IMR-90 (cell line): ENCODE measurements at regions not wholly inside any gene's neighbourhood (a gene's known extent, or its start where the extent isn't known, plus 50 kb on each side); places are given as distances from the start of the nearest gene placed in this dataset.

Experiments
- ATAC-seq: fragments of 200-7000 bp; cut with Tn5 transposase; 2 replicates; pipeline ENCODE4 v1.9.1; 2020; ENCODE audit warnings: low read depth, mild to moderate bottlenecking, moderate library complexity
- BruUV-seq: library from RNA; stranded (reverse); fragments of 400-500 nt; replicated peaks from 2 replicates; lab custom pipeline; 2021; lab: Mats Ljungman, UMichigan
- CTCF ChIA-PET: fragments of 300-600 bp; formaldehyde crosslinking; extraction: SDS; loops from one replicate; lab custom pipeline; 2021; ENCODE audit warnings: antibody characterized with exemption; lab: Yijun Ruan, JAX
- POLR2A ChIA-PET: fragments of 300-600 bp; sonication (Branson Sonifier 250); formaldehyde crosslinking; loops from one replicate; lab custom pipeline; 2022; ENCODE audit warnings: antibody characterized with exemption; ENCODE audit not compliant: unreplicated experiment; lab: Charles Lee
- DNase-seq: peaks from one replicate; pipeline ENCODE4 v3.0.0; 2013
- H2AFZ ChIP-seq: replicated peaks from 2 replicates; pipeline ENCODE3; 2013; ENCODE audit warnings: low read length, mild to moderate bottlenecking; ENCODE audit not compliant: poor library complexity
- H2AK5ac ChIP-seq: 2 replicates; pipeline ENCODE4 v1.6.1; 2013; ENCODE audit warnings: low read depth, low read length, inconsistent platforms
- H2AK9ac ChIP-seq: replicated peaks from 2 replicates; pipeline ENCODE3; 2013; ENCODE audit warnings: mild to moderate bottlenecking, low read depth, low read length, moderate library complexity; ENCODE audit not compliant: poor library complexity
- H2BK120ac ChIP-seq: 2 replicates; pipeline ENCODE4 v1.6.1; 2013; ENCODE audit warnings: low read depth, low read length, inconsistent platforms
- H2BK15ac ChIP-seq: 3 replicates; pipeline ENCODE4 v1.6.1; 2013; ENCODE audit warnings: low read depth, low read length, inconsistent platforms
- H2BK20ac ChIP-seq: 2 replicates; pipeline ENCODE4 v1.6.1; 2013; ENCODE audit warnings: low read depth, mild to moderate bottlenecking, inconsistent platforms, low read length, moderate library complexity
- H2BK5ac ChIP-seq: 2 replicates; pipeline ENCODE4 v1.6.1; 2013; ENCODE audit warnings: mild to moderate bottlenecking, low read depth, low read length, inconsistent platforms; ENCODE audit not compliant: poor library complexity, severe bottlenecking
- H3K14ac ChIP-seq: replicated peaks from 2 replicates; pipeline ENCODE4 v1.6.1; 2013; ENCODE audit warnings: low read depth, low read length, inconsistent platforms
- H3K18ac ChIP-seq: 2 replicates; pipeline ENCODE4 v1.6.1; 2013; ENCODE audit warnings: low read depth, low read length, control low read depth
- H3K23ac ChIP-seq: 2 replicates; pipeline ENCODE4 v1.6.1; 2013; ENCODE audit warnings: low read depth, low read length, inconsistent platforms
- H3K27ac ChIP-seq: 2 replicates; pipeline ENCODE4 v1.5.1; 2013; ENCODE audit warnings: mild to moderate bottlenecking, control low read depth, low read length; ENCODE audit not compliant: insufficient read depth
- H3K27me3 ChIP-seq: 2 replicates; pipeline ENCODE4 v1.6.1; 2013; ENCODE audit warnings: low read length; ENCODE audit not compliant: control insufficient read depth, insufficient read depth
- H3K36me3 ChIP-seq: 2 replicates; pipeline ENCODE4 v1.6.1; 2013; ENCODE audit warnings: low read length, mixed read lengths; ENCODE audit not compliant: control insufficient read depth, insufficient read depth
- H3K4ac ChIP-seq: 2 replicates; pipeline ENCODE4 v1.6.1; 2013; ENCODE audit warnings: low read depth, low read length, inconsistent platforms
- H3K4me1 ChIP-seq: 2 replicates; pipeline ENCODE4 v1.6.1; 2013; ENCODE audit warnings: low read length, mixed read lengths; ENCODE audit not compliant: control insufficient read depth, insufficient read depth
- H3K4me2 ChIP-seq: 2 replicates; pipeline ENCODE4 v1.6.1; 2013; ENCODE audit warnings: low read depth, mild to moderate bottlenecking, control low read depth, low read length, moderate library complexity
- H3K4me3 ChIP-seq: 2 replicates; pipeline ENCODE4 v1.5.1; 2013; ENCODE audit warnings: low read depth, mild to moderate bottlenecking, control low read depth, low read length, moderate library complexity; ENCODE audit not compliant: insufficient read depth
- H3K56ac ChIP-seq: 2 replicates; pipeline ENCODE4 v1.6.1; 2013; ENCODE audit warnings: low read length, inconsistent platforms; ENCODE audit not compliant: insufficient read depth; ENCODE audit errors: extremely low read depth
- H3K79me1 ChIP-seq, 2 experiments: 2 replicates each; pipeline ENCODE4 v1.6.1; 2013; ENCODE audit warnings: low read length in 2 of 2, inconsistent platforms in 1 of 2, low read depth in 1 of 2
- H3K9ac ChIP-seq: 2 replicates; pipeline ENCODE4 v1.6.1; 2013; ENCODE audit warnings: low read depth, low read length, control low read depth
- H3K9me1 ChIP-seq: 2 replicates; pipeline ENCODE4 v1.6.1; 2013; ENCODE audit warnings: low read length, inconsistent platforms; ENCODE audit not compliant: insufficient read depth
- H3K9me3 ChIP-seq: 2 replicates; pipeline ENCODE4 v1.6.1; 2013; ENCODE audit warnings: low read length; ENCODE audit not compliant: control insufficient read depth, insufficient read depth
- H4K20me1 ChIP-seq: 2 replicates; pipeline ENCODE4 v1.6.1; 2013; ENCODE audit warnings: low read length, inconsistent platforms; ENCODE audit not compliant: insufficient read depth
- H4K5ac ChIP-seq: 2 replicates; pipeline ENCODE4 v1.6.1; 2013; ENCODE audit warnings: mild to moderate bottlenecking, low read depth, low read length, control low read depth
- H4K8ac ChIP-seq, 2 experiments: 2 replicates each; pipeline ENCODE4 v1.6.1; 2013; ENCODE audit warnings: low read depth in 2 of 2, low read length in 2 of 2, control low read depth in 1 of 2, inconsistent platforms in 1 of 2
- H4K91ac ChIP-seq: 2 replicates; pipeline ENCODE4 v1.6.1; 2013; ENCODE audit warnings: low read depth, low read length, inconsistent platforms; ENCODE audit not compliant: insufficient read depth
- BHLHE40 ChIP-seq: fragments of 150-350 bp; IDR thresholded peaks from 2 replicates; pipeline ENCODE4 v1.6.1; 2016; ENCODE audit warnings: mild to moderate bottlenecking, low read depth, low read length
- CEBPB ChIP-seq: IDR thresholded peaks from 2 replicates; pipeline ENCODE4 v1.6.1; 2012; ENCODE audit warnings: low read depth, low read length, improper control_type of control experiment
- CHD1 ChIP-seq: IDR thresholded peaks from 2 replicates; pipeline ENCODE4 v1.6.1; 2012; ENCODE audit warnings: low read depth, low read length, improper control_type of control experiment
- FOS ChIP-seq: fragments of 150-350 bp; IDR thresholded peaks from 2 replicates; pipeline ENCODE4 v1.6.1; 2016; ENCODE audit warnings: low read depth, low read length
- MAFK ChIP-seq: IDR thresholded peaks from 2 replicates; pipeline ENCODE4 v1.6.1; 2012; ENCODE audit warnings: low read depth, low read length, improper control_type of control experiment
- MAZ ChIP-seq: IDR thresholded peaks from 2 replicates; pipeline ENCODE4 v1.6.1; 2012; ENCODE audit warnings: low read depth, mild to moderate bottlenecking, low read length, improper control_type of control experiment, moderate library complexity, borderline replicate concordance
- MXI1 ChIP-seq: IDR thresholded peaks from 2 replicates; pipeline ENCODE4 v1.6.1; 2012; ENCODE audit warnings: low read depth, mild to moderate bottlenecking, low read length, moderate library complexity, borderline replicate concordance
- NFE2L2 ChIP-seq: fragments of 150-350 bp; IDR thresholded peaks from 2 replicates; pipeline ENCODE4 v1.6.1; 2016; ENCODE audit warnings: low read depth, mild to moderate bottlenecking, low read length
- POLR2A ChIP-seq: IDR thresholded peaks from 2 replicates; pipeline ENCODE4 v1.6.1; 2012; ENCODE audit warnings: mild to moderate bottlenecking, low read depth, low read length
- RAD21 ChIP-seq: IDR thresholded peaks from 2 replicates; pipeline ENCODE4 v1.6.1; 2012; ENCODE audit warnings: low read length, improper control_type of control experiment
- RCOR1 ChIP-seq: IDR thresholded peaks from 2 replicates; pipeline ENCODE4 v1.6.1; 2012; ENCODE audit warnings: mild to moderate bottlenecking, low read length, improper control_type of control experiment; ENCODE audit not compliant: insufficient replicate concordance
- RFX5 ChIP-seq: IDR thresholded peaks from 2 replicates; pipeline ENCODE4 v1.8.0; 2012; ENCODE audit warnings: low read depth, mild to moderate bottlenecking, low read length, moderate library complexity
- SMC3 ChIP-seq: fragments of 150-350 bp; IDR thresholded peaks from 2 replicates; pipeline ENCODE4 v1.6.1; 2016; ENCODE audit warnings: low read depth, mild to moderate bottlenecking, antibody characterized with exemption, low read length, moderate library complexity
- dilution Hi-C: fragments of 300-500 bp; cut with HindIII; formaldehyde crosslinking; loops from one replicate; pipeline ENCODE4 v1.14.3; 2018; ENCODE audit warnings: low sequenced_read_pairs; ENCODE audit not compliant: unreplicated experiment
- in situ Hi-C: fragments of 300-500 bp; cut with MboI; formaldehyde crosslinking; loops from 3 replicates; pipeline ENCODE4 v1.14.3; 2019; ENCODE audit warnings: low sequenced_read_pairs, inconsistent platforms, mixed read lengths
- intact Hi-C: fragments of 100-400 bp; cut with micrococcal nuclease; formaldehyde crosslinking; loops from 2 replicates; pipeline ENCODE4 v1.10.0; 2022
- TF ChIP-seq, protein P1 (sequence below): fragments of 150-350 bp; IDR thresholded peaks from 2 replicates; pipeline ENCODE4 v1.6.1; 2017; ENCODE audit warnings: mild to moderate bottlenecking, antibody characterized with exemption, low read length, low read depth
- TF ChIP-seq, protein P2 (sequence below): conservative IDR thresholded peaks from 2 replicates; pipeline ENCODE4 v1.5.1; 2012; ENCODE audit warnings: mild to moderate bottlenecking, low read depth, low read length, improper control_type of control experiment
- TF ChIP-seq, protein P3 (sequence below): fragments of 150-350 bp; IDR thresholded peaks from 2 replicates; pipeline ENCODE4 v1.6.1; 2016; ENCODE audit warnings: low read depth, mild to moderate bottlenecking, low read length, moderate library complexity, borderline replicate concordance

DNA sequence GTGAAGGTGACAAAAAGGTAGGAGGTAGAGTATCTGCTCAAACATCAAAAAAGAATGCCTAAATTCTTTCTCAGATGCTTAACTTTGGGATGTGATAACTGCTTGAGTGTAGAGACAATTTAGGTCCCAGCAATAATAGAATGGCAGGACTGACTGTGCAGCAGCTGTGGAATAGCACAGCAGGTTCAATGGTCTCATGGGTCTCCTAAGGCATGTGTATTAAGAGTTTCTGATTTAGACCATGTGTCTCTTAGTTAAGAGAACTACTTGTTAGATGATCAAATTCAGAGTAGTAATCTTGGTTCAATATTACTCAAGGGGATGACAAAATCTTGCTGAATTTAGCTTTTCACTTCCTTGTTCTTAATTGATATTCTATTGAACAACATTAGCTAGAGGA is 72.0 kb downstream of the ALX1 start:
- ATAC-seq = no peak
- CTCF ChIA-PET = no interaction called here

More for the DNA sequence above, 72.0 kb downstream of the ALX1 start:
- H2AK9ac ChIP-seq = no peak overlapping the region
- no peak overlapping the region for H2BK15ac ChIP-seq
- no peak overlapping the region for H3K4me3 ChIP-seq
- H2AK5ac ChIP-seq = no peak overlapping the region
- no TSS peak for BruUV-seq
- H3K4me1 ChIP-seq = no peaks in the 10 kb centered on the region
- dilution Hi-C loops (no loop called here), in situ Hi-C loops (no loop called here), intact Hi-C loops (no loop called here)
- POLR2A ChIA-PET = no interaction called here
- H3K9me1 ChIP-seq = no peaks in the 10 kb centered on the region
- TF ChIP-seq CHD1 (no peak), MAZ (no peak), NFE2L2 (no peak), MXI1 (no peak), FOS (no peak), RFX5 (no peak), RCOR1 (no peak), CEBPB (no peak), SMC3 (no peak), POLR2A (no peak), RAD21 (no peak), MAFK (no peak), BHLHE40 (no peak)
- TF ChIP-seq, protein P1, sequence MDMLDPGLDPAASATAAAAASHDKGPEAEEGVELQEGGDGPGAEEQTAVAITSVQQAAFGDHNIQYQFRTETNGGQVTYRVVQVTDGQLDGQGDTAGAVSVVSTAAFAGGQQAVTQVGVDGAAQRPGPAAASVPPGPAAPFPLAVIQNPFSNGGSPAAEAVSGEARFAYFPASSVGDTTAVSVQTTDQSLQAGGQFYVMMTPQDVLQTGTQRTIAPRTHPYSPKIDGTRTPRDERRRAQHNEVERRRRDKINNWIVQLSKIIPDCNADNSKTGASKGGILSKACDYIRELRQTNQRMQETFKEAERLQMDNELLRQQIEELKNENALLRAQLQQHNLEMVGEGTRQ = no peak
- TF ChIP-seq, protein P2, sequence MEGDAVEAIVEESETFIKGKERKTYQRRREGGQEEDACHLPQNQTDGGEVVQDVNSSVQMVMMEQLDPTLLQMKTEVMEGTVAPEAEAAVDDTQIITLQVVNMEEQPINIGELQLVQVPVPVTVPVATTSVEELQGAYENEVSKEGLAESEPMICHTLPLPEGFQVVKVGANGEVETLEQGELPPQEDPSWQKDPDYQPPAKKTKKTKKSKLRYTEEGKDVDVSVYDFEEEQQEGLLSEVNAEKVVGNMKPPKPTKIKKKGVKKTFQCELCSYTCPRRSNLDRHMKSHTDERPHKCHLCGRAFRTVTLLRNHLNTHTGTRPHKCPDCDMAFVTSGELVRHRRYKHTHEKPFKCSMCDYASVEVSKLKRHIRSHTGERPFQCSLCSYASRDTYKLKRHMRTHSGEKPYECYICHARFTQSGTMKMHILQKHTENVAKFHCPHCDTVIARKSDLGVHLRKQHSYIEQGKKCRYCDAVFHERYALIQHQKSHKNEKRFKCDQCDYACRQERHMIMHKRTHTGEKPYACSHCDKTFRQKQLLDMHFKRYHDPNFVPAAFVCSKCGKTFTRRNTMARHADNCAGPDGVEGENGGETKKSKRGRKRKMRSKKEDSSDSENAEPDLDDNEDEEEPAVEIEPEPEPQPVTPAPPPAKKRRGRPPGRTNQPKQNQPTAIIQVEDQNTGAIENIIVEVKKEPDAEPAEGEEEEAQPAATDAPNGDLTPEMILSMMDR = no peak
- TF ChIP-seq, protein P3, sequence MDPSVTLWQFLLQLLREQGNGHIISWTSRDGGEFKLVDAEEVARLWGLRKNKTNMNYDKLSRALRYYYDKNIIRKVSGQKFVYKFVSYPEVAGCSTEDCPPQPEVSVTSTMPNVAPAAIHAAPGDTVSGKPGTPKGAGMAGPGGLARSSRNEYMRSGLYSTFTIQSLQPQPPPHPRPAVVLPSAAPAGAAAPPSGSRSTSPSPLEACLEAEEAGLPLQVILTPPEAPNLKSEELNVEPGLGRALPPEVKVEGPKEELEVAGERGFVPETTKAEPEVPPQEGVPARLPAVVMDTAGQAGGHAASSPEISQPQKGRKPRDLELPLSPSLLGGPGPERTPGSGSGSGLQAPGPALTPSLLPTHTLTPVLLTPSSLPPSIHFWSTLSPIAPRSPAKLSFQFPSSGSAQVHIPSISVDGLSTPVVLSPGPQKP = no peak
- DNase-seq = no peak
- no peaks in the 10 kb centered on the region for H3K36me3 ChIP-seq
- H3K27ac ChIP-seq = no peak overlapping the region
- no peak overlapping the region for H3K56ac ChIP-seq
- H4K91ac ChIP-seq = no peak overlapping the region
- no peak overlapping the region for H3K14ac ChIP-seq
- no peak overlapping the region for H4K5ac ChIP-seq
- H3K18ac ChIP-seq = no peak overlapping the region
- H2BK120ac ChIP-seq = no peak overlapping the region
- no peak overlapping the region for H3K4me2 ChIP-seq
- no peaks in the 10 kb centered on the region for H3K9me3 ChIP-seq
- no peak overlapping the region for H3K9ac ChIP-seq
- no peaks in the 10 kb centered on the region for H3K79me1 ChIP-seq
- no peaks in the 10 kb centered on the region for H4K20me1 ChIP-seq
- no peak overlapping the region for H3K23ac ChIP-seq
- H2BK20ac ChIP-seq = no peak overlapping the region
- H2AFZ ChIP-seq = no peak overlapping the region
- no peak overlapping the region for H4K8ac ChIP-seq
- no peak overlapping the region for H2BK5ac ChIP-seq
- no peaks in the 10 kb centered on the region for H3K27me3 ChIP-seq
- no peak overlapping the region for H3K4ac ChIP-seq
